Activated naive CD8-positive, alpha-beta T cell (primary cell): ENCODE measurements at regions not wholly inside any gene's neighbourhood (a gene's known extent, or its start where the extent isn't known, plus 50 kb on each side); places are given as distances from the start of the nearest gene placed in this dataset.

Experiments
- H3K27ac Mint-ChIP-seq: one replicate; pipeline ENCODE4 v1.8.0; 2021; ENCODE audit warnings: mixed read lengths
- H3K27me3 Mint-ChIP-seq: one replicate; pipeline ENCODE4 v1.8.0; 2021; ENCODE audit warnings: mixed read lengths
- H3K36me3 Mint-ChIP-seq: one replicate; pipeline ENCODE4 v1.8.0; 2021; ENCODE audit warnings: mixed read lengths
- H3K4me1 Mint-ChIP-seq: one replicate; pipeline ENCODE4 v1.8.0; 2021; ENCODE audit warnings: low read depth, mixed read lengths
- H3K4me3 Mint-ChIP-seq: one replicate; pipeline ENCODE4 v1.8.0; 2021; ENCODE audit warnings: mild to moderate bottlenecking, mixed read lengths
- H3K9me3 Mint-ChIP-seq: one replicate; pipeline ENCODE4 v1.8.0; 2021; ENCODE audit warnings: low read depth, mixed read lengths

DNA sequence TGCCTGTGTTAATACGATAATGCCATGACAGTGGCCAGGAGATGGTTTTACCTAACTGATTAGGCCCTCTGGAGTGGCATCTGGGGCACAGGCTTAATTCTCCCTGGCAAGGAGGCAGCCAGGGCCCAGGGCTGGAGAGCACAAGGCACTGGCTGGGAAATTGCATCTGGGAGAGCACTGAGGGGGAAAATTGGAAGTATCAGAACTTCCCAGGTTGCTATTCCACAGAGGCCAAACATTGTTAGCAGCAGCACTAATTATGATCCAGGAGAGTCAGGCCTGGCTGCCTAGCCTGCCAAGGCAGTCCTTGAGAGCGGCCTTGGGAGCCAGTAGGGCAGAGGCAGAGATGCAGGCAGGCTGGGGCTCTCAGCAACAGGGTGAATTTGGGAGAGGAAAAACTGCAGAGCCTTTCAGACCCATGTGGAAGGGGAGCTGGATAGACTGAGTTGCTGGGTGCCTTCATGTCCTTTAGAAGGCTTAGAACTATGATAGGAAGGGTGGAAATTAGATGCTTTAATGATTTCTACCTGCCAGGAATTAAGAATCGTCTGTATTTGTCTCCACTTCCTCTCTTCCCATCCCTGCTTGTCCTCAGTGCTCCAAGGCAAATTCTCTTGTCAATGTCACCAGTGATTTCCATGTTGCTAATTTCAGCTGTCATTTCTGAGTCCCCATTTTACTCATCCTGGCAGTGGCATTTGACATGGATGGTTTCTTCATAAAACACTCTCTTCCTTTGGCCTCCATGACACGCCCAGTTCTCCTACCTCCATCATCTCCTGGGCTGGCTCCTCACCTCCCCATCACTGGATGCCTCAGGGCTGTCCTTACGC lies 56.1 kb upstream of the HSPA9 start:
- Mint-ChIP-seq H3K9me3 (no peaks in the 10 kb centered on the region), H3K4me3 (no peak overlapping the region), H3K4me1 (peaks cover 6% of the 10 kb centered on the region), H3K36me3 (no peaks in the 10 kb centered on the region), H3K27me3 (peaks cover 29% of the 10 kb centered on the region), H3K27ac (no peak overlapping the region)

DNA sequence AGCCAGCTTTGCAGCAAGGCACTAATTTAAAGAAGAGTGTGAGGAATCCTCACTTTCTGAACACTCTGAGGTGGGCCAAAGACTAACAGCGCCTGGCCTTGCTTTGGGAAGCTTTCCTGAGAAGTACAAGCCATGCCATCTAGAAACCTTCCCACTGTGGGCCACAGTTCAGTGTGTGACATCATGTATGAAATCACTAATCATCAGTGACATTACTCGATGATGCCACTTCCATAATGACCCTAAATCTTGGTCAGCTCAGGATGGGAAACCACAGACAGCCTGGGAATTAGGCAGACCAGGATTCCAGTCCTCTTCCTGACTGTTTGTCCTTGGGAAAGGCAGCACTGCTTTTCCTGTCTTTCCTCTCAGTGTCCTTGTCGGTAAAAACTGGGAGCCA lies 54.2 kb upstream of the HSPA9 start:
- H3K4me3 Mint-ChIP-seq: no peak overlapping the region
- H3K36me3 Mint-ChIP-seq: no peaks in the 10 kb centered on the region
- no peak overlapping the region for H3K27ac Mint-ChIP-seq
- H3K9me3 Mint-ChIP-seq: no peaks in the 10 kb centered on the region
- peaks cover 6% of the 10 kb centered on the region for H3K4me1 Mint-ChIP-seq
- peaks cover 29% of the 10 kb centered on the region for H3K27me3 Mint-ChIP-seq

DNA sequence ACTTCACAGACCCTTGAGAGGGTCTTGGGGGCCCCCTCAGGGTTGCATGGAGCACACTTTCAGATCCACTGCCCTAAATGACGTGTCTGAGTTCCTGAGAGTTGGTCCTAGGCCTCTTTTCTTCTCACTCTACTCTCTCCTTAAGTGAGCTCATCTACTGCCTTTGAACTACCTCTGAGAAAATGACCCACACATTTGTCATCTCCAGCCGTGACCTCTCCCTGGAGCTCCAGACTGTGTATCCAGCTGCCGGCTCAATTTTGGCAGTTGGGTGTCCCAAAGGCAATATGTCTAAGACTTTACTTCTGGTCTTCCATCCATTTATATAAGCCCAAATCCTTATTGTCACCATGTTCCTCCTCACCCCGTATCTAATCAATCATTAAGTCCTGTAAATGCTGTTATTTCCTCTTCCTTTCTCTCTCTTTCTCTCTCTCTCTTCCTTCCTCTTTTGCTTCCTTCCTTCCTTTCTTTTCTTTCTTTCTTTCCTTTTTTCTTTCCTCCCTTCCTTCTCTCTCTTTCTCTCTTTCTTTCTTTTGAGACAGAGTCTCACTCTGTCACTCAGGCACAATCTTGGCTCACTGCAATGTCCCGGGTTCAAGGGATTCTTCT lies 51.2 kb upstream of the HSPA9 start:
- Mint-ChIP-seq H3K4me3 (no peak overlapping the region), H3K36me3 (no peaks in the 10 kb centered on the region), H3K27me3 (peaks cover 18% of the 10 kb centered on the region), H3K9me3 (no peaks in the 10 kb centered on the region), H3K4me1 (no peaks in the 10 kb centered on the region), H3K27ac (no peak overlapping the region)

DNA sequence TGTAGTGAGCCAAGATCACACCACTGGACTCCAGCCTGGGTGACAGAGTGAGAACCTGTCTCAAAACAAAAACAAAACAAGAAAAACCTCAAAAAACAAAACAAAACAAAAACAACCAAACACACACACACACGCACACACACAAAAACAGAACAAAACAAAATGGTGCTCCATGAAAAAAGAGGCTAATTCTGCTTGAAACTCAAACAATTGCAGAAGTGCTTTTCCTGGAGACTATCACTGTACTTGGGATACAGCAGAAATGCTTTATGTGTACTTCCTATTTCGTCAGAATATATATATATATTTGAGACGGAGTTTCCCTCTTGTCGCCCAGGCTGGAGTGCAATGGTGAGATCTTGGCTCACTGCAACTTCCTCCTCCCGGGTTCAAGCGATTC lies 49.9 kb upstream of the HSPA9 start:
- Mint-ChIP-seq H3K4me1 (no peaks in the 10 kb centered on the region), H3K36me3 (no peaks in the 10 kb centered on the region), H3K9me3 (no peaks in the 10 kb centered on the region), H3K4me3 (no peak overlapping the region), H3K27ac (no peak overlapping the region), H3K27me3 (peaks cover 20% of the 10 kb centered on the region)
